ENCODE measurements at regions not wholly inside any gene's neighbourhood (a gene's known extent, or its start where the extent isn't known, plus 50 kb on each side); places are given as distances from the start of the nearest gene placed in this dataset.
"Not testable (repeated sequence)": the region's sequence is repeated elsewhere in the genome, so short reads cannot be mapped to it uniquely, and the experiment has no call there.

DNA sequence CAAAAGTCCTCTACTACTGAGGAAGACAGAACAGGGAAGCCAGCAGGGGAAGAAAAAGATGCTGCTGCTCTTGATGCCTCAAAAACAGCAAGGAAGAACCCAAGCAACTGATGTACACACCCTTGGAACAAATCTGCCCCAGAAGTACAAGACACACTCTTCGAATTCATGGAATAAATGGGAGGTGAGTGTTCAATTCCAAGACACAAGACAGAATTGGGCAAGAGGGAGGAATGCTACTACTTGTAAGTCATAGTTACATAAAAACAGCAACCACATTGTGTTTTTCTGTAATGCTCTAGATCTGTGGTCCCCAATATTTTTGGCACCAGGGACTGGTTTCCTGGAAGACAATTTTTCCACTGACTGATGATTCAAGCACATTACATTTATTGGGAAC is 58.0 kb upstream of the H2AZ1 start:
- FAIRE-seq (no peak), DNase-seq (ENCODE audit: low read depth, low spot score) (no peak)
- TF ChIP-seq POLR2A (IDR thresholded peaks at IDR 0.05; ENCODE audit: low read depth, low read length) (no peak), POLR2AphosphoS5 (IDR thresholded peaks at IDR 0.05; ENCODE audit: insufficient read depth, low read depth, low read length) (no peak), JUN (IDR thresholded peaks at IDR 0.05; ENCODE audit: borderline replicate concordance, insufficient read depth, insufficient read length, low read depth) (no peak), GATA2 (IDR thresholded peaks at IDR 0.05; ENCODE audit: insufficient read depth, insufficient read length, low read depth, low read length) (no peak), MYC (IDR thresholded peaks at IDR 0.05; ENCODE audit: low read depth, low read length) (no peak), EZH2 (IDR thresholded peaks at IDR 0.05; ENCODE audit: borderline replicate concordance, low read depth, low read length, severe bottlenecking) (no peak), FOS (IDR thresholded peaks at IDR 0.05; ENCODE audit: borderline replicate concordance, insufficient read depth, low read length) (no peak)
- TF ChIP-seq, protein P1, sequence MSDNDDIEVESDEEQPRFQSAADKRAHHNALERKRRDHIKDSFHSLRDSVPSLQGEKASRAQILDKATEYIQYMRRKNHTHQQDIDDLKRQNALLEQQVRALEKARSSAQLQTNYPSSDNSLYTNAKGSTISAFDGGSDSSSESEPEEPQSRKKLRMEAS (IDR thresholded peaks at IDR 0.05; ENCODE audit: insufficient read depth, insufficient read length): no peak
- TF ChIP-seq, protein P2, sequence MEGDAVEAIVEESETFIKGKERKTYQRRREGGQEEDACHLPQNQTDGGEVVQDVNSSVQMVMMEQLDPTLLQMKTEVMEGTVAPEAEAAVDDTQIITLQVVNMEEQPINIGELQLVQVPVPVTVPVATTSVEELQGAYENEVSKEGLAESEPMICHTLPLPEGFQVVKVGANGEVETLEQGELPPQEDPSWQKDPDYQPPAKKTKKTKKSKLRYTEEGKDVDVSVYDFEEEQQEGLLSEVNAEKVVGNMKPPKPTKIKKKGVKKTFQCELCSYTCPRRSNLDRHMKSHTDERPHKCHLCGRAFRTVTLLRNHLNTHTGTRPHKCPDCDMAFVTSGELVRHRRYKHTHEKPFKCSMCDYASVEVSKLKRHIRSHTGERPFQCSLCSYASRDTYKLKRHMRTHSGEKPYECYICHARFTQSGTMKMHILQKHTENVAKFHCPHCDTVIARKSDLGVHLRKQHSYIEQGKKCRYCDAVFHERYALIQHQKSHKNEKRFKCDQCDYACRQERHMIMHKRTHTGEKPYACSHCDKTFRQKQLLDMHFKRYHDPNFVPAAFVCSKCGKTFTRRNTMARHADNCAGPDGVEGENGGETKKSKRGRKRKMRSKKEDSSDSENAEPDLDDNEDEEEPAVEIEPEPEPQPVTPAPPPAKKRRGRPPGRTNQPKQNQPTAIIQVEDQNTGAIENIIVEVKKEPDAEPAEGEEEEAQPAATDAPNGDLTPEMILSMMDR (IDR thresholded peaks at IDR 0.05; ENCODE audit: extremely low read depth in 1 of 2, insufficient read depth in 1 of 2, low read depth in 1 of 2, low read length in 2 of 2): no peak
- H3K9me1 ChIP-seq (replicated peaks; ENCODE audit: control insufficient read depth, extremely low read depth, insufficient read depth, low read length): no peaks in the 10 kb centered on the region
- H3K79me2 ChIP-seq (ENCODE audit: control insufficient read depth, insufficient read depth, low read length): no peaks in the 10 kb centered on the region
- CTCF ChIA-PET: interaction anchor here (1.5 to 2.1 kb wide), 2 partner anchors 8 to 10 kb away, joined by 3 to 13 read pairs; no protein-coding TSS in a partner anchor
- H3K36me3 ChIP-seq (ENCODE audit: control insufficient read depth in 2 of 2, extremely low read depth in 1 of 2, insufficient read depth in 2 of 2, low read length in 2 of 2): no peaks in the 10 kb centered on the region
- H2AFZ ChIP-seq (ENCODE audit: low read depth, low read length): no peak overlapping the region
- no peak overlapping the region for H3K27ac ChIP-seq (ENCODE audit: insufficient read depth, low read depth, low read length)
- dilution Hi-C loops (cut with MboI; ENCODE audit: extremely low pct_ligation_motif_present, low sequenced_read_pairs): no loop called here
- H3K4me2 ChIP-seq (ENCODE audit: insufficient read depth, low read length): no peak overlapping the region
- H4K20me1 ChIP-seq (replicated peaks; ENCODE audit: control insufficient read depth, extremely low read depth, insufficient read depth, low read length): no peaks in the 10 kb centered on the region
- no peaks in the 10 kb centered on the region for H3K27me3 ChIP-seq (ENCODE audit: control insufficient read depth in 2 of 2, insufficient read depth in 2 of 2, low read length in 2 of 2)
- H3K4me3 ChIP-seq (replicated peaks in 1 of 3; ENCODE audit: insufficient read depth in 1 of 3, low read depth in 1 of 3, low read length in 3 of 3): no peak overlapping the region
- POLR2A ChIA-PET: no interaction called here
- intact Hi-C loops (cut with micrococcal nuclease): no loop called here
- H3K9me3 ChIP-seq (replicated peaks; ENCODE audit: control insufficient read depth, insufficient read depth, low read length): no peaks in the 10 kb centered on the region
- H3K9ac ChIP-seq (replicated peaks; ENCODE audit: extremely low read depth, insufficient read depth, low read length): no peak overlapping the region
- BruUV-seq (replicated peaks): no TSS peak
- H3K4me1 ChIP-seq (ENCODE audit: control insufficient read depth, extremely low read depth, insufficient read depth, low read length): no peaks in the 10 kb centered on the region

DNA sequence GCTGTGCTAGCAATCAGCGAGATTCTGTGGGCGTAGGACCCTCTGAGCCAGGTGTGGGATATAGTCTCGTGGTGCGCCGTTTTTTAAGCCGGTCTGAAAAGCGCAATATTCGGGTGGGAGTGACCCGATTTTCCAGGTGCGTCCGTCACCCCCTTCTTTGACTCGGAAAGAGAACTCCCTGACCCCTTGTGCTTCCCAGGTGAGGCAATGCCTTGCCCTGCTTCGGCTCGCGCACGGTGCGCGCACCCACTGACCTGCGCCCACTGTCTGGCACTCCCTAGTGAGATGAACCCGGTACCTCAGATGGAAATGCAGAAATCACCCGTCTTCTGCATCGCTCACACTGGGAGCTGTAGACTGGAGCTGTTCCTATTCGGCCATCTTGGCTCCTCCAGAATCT is 56.1 kb upstream of the H2AZ1 start:
- POLR2A ChIA-PET; H3K27me3 ChIP-seq (ENCODE audit: control insufficient read depth in 2 of 2, insufficient read depth in 2 of 2, low read length in 2 of 2); H3K9ac ChIP-seq (replicated peaks; ENCODE audit: extremely low read depth, insufficient read depth, low read length); DNase-seq (ENCODE audit: low read depth, low spot score); FAIRE-seq; BruUV-seq (replicated peaks); H3K27ac ChIP-seq (ENCODE audit: insufficient read depth, low read depth, low read length); H3K79me2 ChIP-seq (ENCODE audit: control insufficient read depth, insufficient read depth, low read length); CTCF ChIA-PET; H4K20me1 ChIP-seq (replicated peaks; ENCODE audit: control insufficient read depth, extremely low read depth, insufficient read depth, low read length); H3K4me1 ChIP-seq (ENCODE audit: control insufficient read depth, extremely low read depth, insufficient read depth, low read length); H3K4me3 ChIP-seq (replicated peaks in 1 of 3; ENCODE audit: insufficient read depth in 1 of 3, low read depth in 1 of 3, low read length in 3 of 3); H3K9me1 ChIP-seq (replicated peaks; ENCODE audit: control insufficient read depth, extremely low read depth, insufficient read depth, low read length); H3K9me3 ChIP-seq (replicated peaks; ENCODE audit: control insufficient read depth, insufficient read depth, low read length); dilution Hi-C loops (cut with MboI; ENCODE audit: extremely low pct_ligation_motif_present, low sequenced_read_pairs); H3K36me3 ChIP-seq (ENCODE audit: control insufficient read depth in 2 of 2, extremely low read depth in 1 of 2, insufficient read depth in 2 of 2, low read length in 2 of 2); H3K4me2 ChIP-seq (ENCODE audit: insufficient read depth, low read length); intact Hi-C loops (cut with micrococcal nuclease); H2AFZ ChIP-seq (ENCODE audit: low read depth, low read length): not testable (repeated sequence)
